Gastrocnemius medialis (tissue), 4 donors: ENCODE measurements at regions not wholly inside any gene's neighbourhood (a gene's known extent, or its start where the extent isn't known, plus 50 kb on each side); places are given as distances from the start of the nearest gene placed in this dataset.
"Not testable (repeated sequence)": the region's sequence is repeated elsewhere in the genome, so short reads cannot be mapped to it uniquely, and the experiment has no call there.

ENCODE experiments used
- ATAC-seq, 2 donors: fragments of 150-250 bp; one replicate each; pipeline ENCODE4 v1.9.1; 2016
- DNase-seq, 2 donors: peaks; one replicate each; pipeline ENCODE4 v3.0.0-alpha.2; 2019
- H3K27ac ChIP-seq, 4 donors: fragments of 200-600 bp; sonication (generic); 1 replicate in 1 of 4; 2 replicates in 3 of 4; pipeline ENCODE4 v1.5.1; 2016 to 2018; ENCODE audit warnings: mild to moderate bottlenecking in 2 of 4, moderate library complexity in 1 of 4
- H3K27me3 ChIP-seq, 3 donors: fragments of 200-600 bp; sonication (generic) in 2 of 3; 1 replicate in 1 of 3; 2 replicates in 2 of 3; pipeline versions ENCODE4 v1.5.1 to v1.6.0; 2016 to 2019; ENCODE audit warnings: mild to moderate bottlenecking in 1 of 3, moderate library complexity in 1 of 3
- H3K36me3 ChIP-seq, 2 donors: fragments of 200-600 bp; sonication (generic) in 1 of 2; one replicate each; pipeline ENCODE4 v1.5.1; 2017 to 2018
- H3K4me1 ChIP-seq, 2 donors: fragments of 200-600 bp; sonication (generic) in 1 of 2; one replicate each; pipeline ENCODE4 v1.5.1; 2016 to 2017; ENCODE audit warnings: mild to moderate bottlenecking in 2 of 2
- H3K4me3 ChIP-seq, 4 donors: fragments of 200-600 bp; sonication (generic) in 3 of 4; 1 replicate in 1 of 4; 2 replicates in 3 of 4; pipeline ENCODE4 v1.5.1; 2016 to 2019; ENCODE audit warnings: mild to moderate bottlenecking in 2 of 4
- H3K9me3 ChIP-seq, 3 donors: fragments of 200-600 bp; sonication (generic) in 2 of 3; 1 replicate in 1 of 3; 2 replicates in 2 of 3; pipeline ENCODE4 v1.5.1; 2016 to 2019
- POLR2A ChIP-seq, 2 donors: fragments of 450-650 bp; IDR thresholded peaks; one replicate each; pipeline ENCODE4 v1.6.1; 2017; ENCODE audit warnings: antibody characterized with exemption in 2 of 2, mild to moderate bottlenecking in 2 of 2, moderate library complexity in 2 of 2
- in situ Hi-C, 4 donors: fragments of 200-750 bp; cut with MboI; loops; one replicate each; pipeline versions ENCODE4 v1.15.0 to v1.8.0; 2017; ENCODE audit warnings: low sequenced_read_pairs in 4 of 4
- intact Hi-C: fragments of 100-400 bp; cut with DNase I; formaldehyde crosslinking; loops from one replicate; pipeline ENCODE4 v1.15.1; 2023; ENCODE audit warnings: low total_unique reads
- TF ChIP-seq, protein P1 (sequence below), 5 experiments: fragments of 450-650 bp in 3 of 5; fragments of 200-600 bp in 2 of 5; sonication (generic) in 2 of 5; IDR thresholded peaks in 4 of 5; conservative IDR thresholded peaks in 1 of 5; 1 replicate in 4 of 5; 2 replicates in 1 of 5; pipeline ENCODE4 v1.5.1; 2016 to 2019; ENCODE audit warnings: antibody characterized with exemption in 5 of 5, mild to moderate bottlenecking in 3 of 5, moderate library complexity in 3 of 5

DNA sequence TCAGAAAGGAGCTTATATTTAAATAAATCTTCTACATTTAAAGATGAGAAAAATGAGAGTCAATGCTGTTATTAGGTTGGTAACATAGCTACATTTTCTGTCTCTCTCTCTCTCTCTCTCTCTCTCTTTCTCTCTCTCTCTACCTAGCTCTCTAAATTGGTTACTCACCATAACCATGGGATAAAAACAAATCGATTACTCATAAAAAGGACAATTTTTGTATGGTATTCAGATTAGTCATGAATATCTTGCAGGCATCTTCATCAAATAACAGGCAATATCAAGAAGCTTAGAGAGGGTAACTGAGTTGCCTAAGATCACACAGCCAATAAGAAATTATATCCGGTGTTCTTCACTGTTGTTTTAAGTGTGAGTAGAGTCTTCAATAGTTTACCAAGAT lies 81.8 kb upstream of the ALCAM start:
- H3K27ac ChIP-seq, result no peak overlapping the region
- H3K9me3 ChIP-seq, result no peaks in the 10 kb centered on the region
- no peaks in the 10 kb centered on the region for H3K27me3 ChIP-seq
- in situ Hi-C loops (no loop called here), intact Hi-C loops (no loop called here)
- H3K4me1 ChIP-seq, result no peaks in the 10 kb centered on the region
- ATAC-seq (no peak), DNase-seq (no peak)
- TF ChIP-seq POLR2A (IDR thresholded peaks at IDR 0.05), result no peak
- TF ChIP-seq, protein P1, sequence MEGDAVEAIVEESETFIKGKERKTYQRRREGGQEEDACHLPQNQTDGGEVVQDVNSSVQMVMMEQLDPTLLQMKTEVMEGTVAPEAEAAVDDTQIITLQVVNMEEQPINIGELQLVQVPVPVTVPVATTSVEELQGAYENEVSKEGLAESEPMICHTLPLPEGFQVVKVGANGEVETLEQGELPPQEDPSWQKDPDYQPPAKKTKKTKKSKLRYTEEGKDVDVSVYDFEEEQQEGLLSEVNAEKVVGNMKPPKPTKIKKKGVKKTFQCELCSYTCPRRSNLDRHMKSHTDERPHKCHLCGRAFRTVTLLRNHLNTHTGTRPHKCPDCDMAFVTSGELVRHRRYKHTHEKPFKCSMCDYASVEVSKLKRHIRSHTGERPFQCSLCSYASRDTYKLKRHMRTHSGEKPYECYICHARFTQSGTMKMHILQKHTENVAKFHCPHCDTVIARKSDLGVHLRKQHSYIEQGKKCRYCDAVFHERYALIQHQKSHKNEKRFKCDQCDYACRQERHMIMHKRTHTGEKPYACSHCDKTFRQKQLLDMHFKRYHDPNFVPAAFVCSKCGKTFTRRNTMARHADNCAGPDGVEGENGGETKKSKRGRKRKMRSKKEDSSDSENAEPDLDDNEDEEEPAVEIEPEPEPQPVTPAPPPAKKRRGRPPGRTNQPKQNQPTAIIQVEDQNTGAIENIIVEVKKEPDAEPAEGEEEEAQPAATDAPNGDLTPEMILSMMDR (IDR thresholded peaks at IDR 0.05 in 4 of 5, conservative IDR thresholded peaks at IDR 0.05 in 1 of 5), result no peak
- H3K36me3 ChIP-seq, result no peaks in the 10 kb centered on the region
- no peak overlapping the region for H3K4me3 ChIP-seq

DNA sequence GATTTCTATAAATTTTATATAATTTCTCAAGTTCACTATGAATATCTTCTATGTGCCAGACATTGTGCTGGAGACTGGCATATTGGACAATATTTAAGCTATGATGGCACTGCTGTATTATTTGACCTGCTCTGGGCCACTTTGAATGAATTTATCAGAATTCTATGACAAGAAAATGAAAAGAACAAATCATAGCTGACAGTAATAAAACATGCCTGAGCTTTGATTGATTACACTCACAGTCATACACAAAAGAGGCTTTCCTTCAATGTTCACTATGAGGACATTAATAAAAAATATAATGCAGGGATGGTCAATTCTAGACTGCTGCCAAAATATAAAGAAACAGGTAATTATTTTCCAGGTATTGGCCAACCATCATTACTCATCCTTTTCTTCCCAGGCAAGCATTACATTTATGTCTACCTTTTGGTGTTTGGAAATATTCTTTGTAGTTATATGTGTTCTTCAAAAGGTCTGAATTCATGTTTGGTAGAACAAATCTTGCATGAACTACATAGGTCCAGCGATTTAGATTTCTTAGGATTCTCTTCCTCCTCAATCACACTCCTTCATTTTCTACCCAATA lies 81.0 kb upstream of the ALCAM start:
- in situ Hi-C loops, result no loop called here
- H3K27ac ChIP-seq, result no peak overlapping the region
- H3K4me1 ChIP-seq, result no peaks in the 10 kb centered on the region
- no peaks in the 10 kb centered on the region for H3K27me3 ChIP-seq
- H3K9me3 ChIP-seq, result no peaks in the 10 kb centered on the region
- intact Hi-C loops, result no loop called here
- ATAC-seq (no peak), DNase-seq (no peak)
- no peaks in the 10 kb centered on the region for H3K36me3 ChIP-seq
- TF ChIP-seq, protein P1 (IDR thresholded peaks at IDR 0.05 in 4 of 5, conservative IDR thresholded peaks at IDR 0.05 in 1 of 5), result no peak
- no peak for TF ChIP-seq POLR2A (IDR thresholded peaks at IDR 0.05)
- H3K4me3 ChIP-seq, result no peak overlapping the region

DNA sequence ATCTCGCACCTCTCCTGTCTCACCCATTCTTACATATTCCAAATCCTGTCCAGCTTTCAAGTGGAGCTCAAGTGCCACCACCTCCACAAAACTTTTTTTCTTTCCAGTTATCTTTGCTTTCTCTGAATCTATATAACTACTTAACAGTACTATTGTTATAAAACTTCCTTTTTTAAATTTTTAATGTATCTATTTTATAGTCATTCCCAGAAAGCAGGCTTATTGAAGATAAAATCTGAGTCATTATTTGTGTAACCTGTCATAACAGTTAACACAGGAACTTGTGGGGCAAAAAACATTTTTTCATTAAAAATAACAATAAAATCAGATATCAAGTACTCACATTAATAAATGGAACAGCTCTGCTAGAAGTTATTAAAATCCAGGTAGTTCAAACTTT lies 73.3 kb upstream of the ALCAM start:
- H3K27me3 ChIP-seq, result no peaks in the 10 kb centered on the region
- intact Hi-C loops, result no loop called here
- H3K4me1 ChIP-seq, result no peaks in the 10 kb centered on the region
- no peaks in the 10 kb centered on the region for H3K36me3 ChIP-seq
- no peak overlapping the region for H3K27ac ChIP-seq
- TF ChIP-seq, protein P1 (IDR thresholded peaks at IDR 0.05 in 4 of 5, conservative IDR thresholded peaks at IDR 0.05 in 1 of 5), result no peak
- no peak for TF ChIP-seq POLR2A (IDR thresholded peaks at IDR 0.05)
- H3K4me3 ChIP-seq, result no peak overlapping the region
- H3K9me3 ChIP-seq, result no peaks in the 10 kb centered on the region
- DNase-seq (no peak), ATAC-seq (no peak)
- in situ Hi-C loops, result no loop called here

DNA sequence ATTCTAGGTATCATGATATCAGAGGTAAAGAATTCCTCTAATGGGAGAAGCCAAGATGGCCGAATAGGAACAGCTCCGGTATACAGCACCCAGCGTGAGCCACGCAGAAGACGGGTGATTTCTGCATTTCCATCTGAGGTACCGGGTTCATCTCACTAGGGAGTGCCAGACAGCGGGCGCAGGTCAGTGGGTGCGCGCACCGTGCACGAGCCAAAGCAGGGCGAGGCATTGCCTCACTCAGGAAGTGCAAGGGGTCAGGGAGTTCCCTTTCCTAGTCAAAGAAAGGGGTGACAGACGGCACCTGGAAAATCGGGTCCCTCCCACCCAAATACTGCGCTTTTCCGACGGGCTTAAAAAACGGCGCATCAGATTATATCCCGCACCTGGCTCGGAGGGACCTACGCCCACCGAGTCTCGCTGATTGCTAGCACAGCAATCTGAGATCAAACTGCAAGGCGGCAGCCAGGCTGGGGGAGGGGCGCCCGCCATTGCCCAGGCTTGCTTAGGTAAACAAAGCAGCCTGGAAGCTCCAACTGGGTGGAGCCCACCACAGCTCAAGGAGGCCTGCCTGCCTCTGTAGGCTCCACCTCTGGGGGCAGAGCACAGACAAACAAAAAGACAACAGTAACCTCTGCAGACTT lies 70.4 kb upstream of the ALCAM start:
- H3K36me3 ChIP-seq, intact Hi-C loops, H3K9me3 ChIP-seq, DNase-seq, H3K27ac ChIP-seq, ATAC-seq, H3K27me3 ChIP-seq, H3K4me3 ChIP-seq, H3K4me1 ChIP-seq, in situ Hi-C loops: not testable (repeated sequence)

DNA sequence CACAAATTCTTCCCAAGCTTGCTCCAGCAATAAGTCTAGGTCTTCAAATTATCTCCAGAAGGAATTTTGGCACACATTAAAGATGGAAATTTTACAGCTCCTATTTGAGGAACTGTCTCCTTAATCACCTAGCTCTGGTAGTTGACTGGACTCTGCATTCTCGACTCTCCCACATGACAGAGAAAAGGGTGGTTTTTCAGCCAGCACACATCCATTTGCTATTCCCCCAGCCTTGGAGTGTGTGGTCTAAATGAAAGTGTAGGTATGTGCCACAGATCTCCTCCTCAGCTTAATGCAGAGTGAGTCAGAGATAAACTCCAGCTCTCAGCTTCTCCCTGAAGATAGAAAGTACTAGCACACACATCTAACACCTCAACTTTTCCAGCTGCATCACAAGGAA lies 62.2 kb upstream of the ALCAM start:
- Histone ChIP-seq H3K9me3 (no peaks in the 10 kb centered on the region), H3K27me3 (no peaks in the 10 kb centered on the region), H3K4me1 (no peaks in the 10 kb centered on the region), H3K4me3 (no peak overlapping the region), H3K36me3 (no peaks in the 10 kb centered on the region), H3K27ac (no peak overlapping the region)
- no peak for TF ChIP-seq POLR2A (IDR thresholded peaks at IDR 0.05)
- TF ChIP-seq, protein P1 (IDR thresholded peaks at IDR 0.05 in 4 of 5, conservative IDR thresholded peaks at IDR 0.05 in 1 of 5), result no peak
- in situ Hi-C loops (no loop called here), intact Hi-C loops (no loop called here)
- ATAC-seq, result no peak
- DNase-seq, result no peak
